ENCODE measurements at regions not wholly inside any gene's neighbourhood (a gene's known extent, or its start where the extent isn't known, plus 50 kb on each side); places are given as distances from the start of the nearest gene placed in this dataset.

- TF ChIP-seq CTCF (IDR thresholded peaks at IDR 0.05) (no peak), POLR2A (IDR thresholded peaks at IDR 0.05) (no peak)
Observed at GRCh38 chr11:92763336-92763735, 206.1 kb upstream of the MTNR1B start.

Data from transverse colon (tissue), 3 donors.